OCI-LY3 (cell line): ENCODE measurements at regions not wholly inside any gene's neighbourhood (a gene's known extent, or its start where the extent isn't known, plus 50 kb on each side); places are given as distances from the start of the nearest gene placed in this dataset.

Experiments
- H2AFZ ChIP-seq: fragments of 200-600, 300-600 bp; shearing (Covaris generic); 2 replicates; pipeline ENCODE4 v1.6.0; 2014; ENCODE audit warnings: antibody characterized with exemption, low read depth, low read length
- H3K27ac ChIP-seq: fragments of 200-600, 300-600 bp; sonication (generic); 2 replicates; pipeline ENCODE4 v1.5.1; 2014; ENCODE audit warnings: mild to moderate bottlenecking, low read length, moderate library complexity, mixed read lengths
- H3K27me3 ChIP-seq: fragments of 200-600, 300-600 bp; sonication (generic); 2 replicates; pipeline ENCODE4 v1.6.1; 2014; ENCODE audit warnings: low read depth, low read length, mixed read lengths
- H3K36me3 ChIP-seq: fragments of 200-600, 300-600 bp; sonication (generic); replicated peaks from 2 replicates; pipeline ENCODE3; 2014; ENCODE audit warnings: low read depth, low read length, mixed read lengths
- H3K4me1 ChIP-seq: fragments of 300-600, 200-600 bp; sonication (generic); 2 replicates; pipeline ENCODE4 v1.6.1; 2014; ENCODE audit warnings: low read length, mixed read lengths
- H3K4me2 ChIP-seq: fragments of 200-600, 300-600 bp; sonication (generic); 2 replicates; pipeline ENCODE4 v1.6.1; 2014; ENCODE audit warnings: low read length, mixed read lengths
- H3K4me3 ChIP-seq: fragments of 300-600, 200-600 bp; sonication (generic); 2 replicates; pipeline ENCODE4 v1.5.1; 2014; ENCODE audit warnings: antibody characterized with exemption, mild to moderate bottlenecking, low read length, moderate library complexity
- H3K79me2 ChIP-seq: fragments of 300-600, 200-600 bp; shearing (Covaris generic); 2 replicates; pipeline ENCODE4 v1.6.1; 2014; ENCODE audit warnings: mild to moderate bottlenecking, low read length, mixed read lengths
- H3K9ac ChIP-seq: fragments of 300-600, 200-600 bp; shearing (Covaris generic); 2 replicates; pipeline ENCODE4 v1.6.0; 2014; ENCODE audit warnings: mild to moderate bottlenecking, low read length, moderate library complexity
- H3K9me3 ChIP-seq: fragments of 200-600, 300-600 bp; shearing (Covaris generic); 2 replicates; pipeline ENCODE4 v1.6.1; 2014; ENCODE audit warnings: low read length, mixed read lengths; ENCODE audit not compliant: insufficient read depth
- H4K20me1 ChIP-seq: fragments of 200-600, 300-600 bp; sonication (generic); 2 replicates; pipeline ENCODE4 v1.6.1; 2016; ENCODE audit warnings: low read length, mixed read lengths; ENCODE audit not compliant: insufficient read depth
- CTCF ChIP-seq: fragments of 200-600, 300-600 bp; sonication (generic); IDR thresholded peaks from 2 replicates; pipeline ENCODE4 v1.5.1; 2014; ENCODE audit warnings: antibody characterized with exemption, low read length, low read depth
- EZH2phosphoT487 ChIP-seq: fragments of 200-600 bp; shearing (Covaris generic); IDR thresholded peaks from 2 replicates; pipeline ENCODE4 v1.6.1; 2018; ENCODE audit warnings: antibody characterized with exemption, mixed run types, low read depth

GRCh38 chr3:73727854-73728253 lies 103.1 kb upstream of the PDZRN3 start:
- H3K4me3 ChIP-seq: no peak overlapping the region
- no peak overlapping the region for H3K4me2 ChIP-seq
- H4K20me1 ChIP-seq: no peaks in the 10 kb centered on the region
- H3K36me3 ChIP-seq: no peaks in the 10 kb centered on the region
- no peak overlapping the region for H3K27ac ChIP-seq
- H3K79me2 ChIP-seq: no peaks in the 10 kb centered on the region
- H3K4me1 ChIP-seq: no peaks in the 10 kb centered on the region
- no peak overlapping the region for H2AFZ ChIP-seq
- TF ChIP-seq EZH2phosphoT487: no peak
- no peak for TF ChIP-seq CTCF
- no peak overlapping the region for H3K9ac ChIP-seq
- no peaks in the 10 kb centered on the region for H3K9me3 ChIP-seq
- no peaks in the 10 kb centered on the region for H3K27me3 ChIP-seq

DNA sequence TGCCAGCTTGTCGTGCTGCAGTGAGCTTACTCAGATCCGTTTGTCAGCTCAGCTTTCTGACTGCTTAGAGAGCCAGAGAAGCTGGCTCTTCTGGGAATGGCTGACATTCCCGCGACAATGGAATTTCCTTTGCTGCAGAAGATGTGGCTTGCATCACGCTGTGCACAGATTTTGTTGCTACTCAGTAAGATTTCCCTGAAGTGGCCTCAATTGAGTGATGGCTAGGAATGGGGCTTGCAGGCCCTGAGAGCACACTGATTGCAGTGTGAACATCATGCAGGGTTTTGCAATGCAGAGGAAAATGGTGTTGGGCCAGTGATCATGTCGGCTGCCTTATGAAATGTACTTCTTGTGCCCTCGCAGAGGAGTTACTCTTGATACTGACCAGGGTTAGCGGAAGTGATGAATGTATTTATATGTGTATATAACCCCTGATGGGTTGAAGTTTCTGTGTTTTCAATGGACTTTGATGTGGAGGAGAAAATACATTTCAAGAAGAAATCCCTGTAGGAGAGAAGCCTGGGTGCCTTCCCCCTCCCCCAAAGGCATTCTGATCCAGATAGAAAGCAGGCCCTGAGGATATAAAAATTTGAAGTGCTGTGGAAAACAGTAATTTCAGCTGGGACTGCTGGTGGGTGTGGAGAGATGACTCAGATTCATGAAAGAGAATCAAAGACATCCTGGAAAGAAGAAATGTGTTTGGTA lies 102.5 kb upstream of the PDZRN3 start:
- Histone ChIP-seq H3K9ac (no peak overlapping the region), H2AFZ (no peak overlapping the region), H3K4me1 (no peaks in the 10 kb centered on the region), H3K4me2 (no peak overlapping the region), H3K4me3 (no peak overlapping the region), H3K79me2 (no peaks in the 10 kb centered on the region), H3K36me3 (no peaks in the 10 kb centered on the region), H3K27ac (no peak overlapping the region), H3K27me3 (no peaks in the 10 kb centered on the region), H4K20me1 (no peaks in the 10 kb centered on the region), H3K9me3 (no peaks in the 10 kb centered on the region)
- TF ChIP-seq EZH2phosphoT487 (no peak), CTCF (no peak)

DNA sequence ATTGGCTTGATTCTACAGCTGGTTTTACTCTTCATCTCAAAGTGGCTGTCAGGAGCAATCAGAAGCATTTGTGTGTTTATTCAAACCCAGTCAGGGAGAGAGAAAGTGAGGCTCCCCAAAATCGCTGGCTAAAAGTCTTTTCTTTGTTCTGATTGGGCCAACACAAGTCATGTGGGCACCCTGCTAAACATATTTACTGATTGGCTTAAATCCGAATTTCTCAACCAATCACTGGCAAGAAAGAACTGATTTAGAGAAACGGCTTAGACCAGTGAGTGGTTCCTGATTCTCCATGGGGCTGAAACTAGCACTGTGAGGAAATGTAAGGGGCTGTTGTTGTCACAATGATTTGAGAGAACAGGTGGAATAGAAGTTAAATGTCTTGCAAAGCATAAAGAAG lies 98.9 kb upstream of the PDZRN3 start:
- Histone ChIP-seq H3K79me2 (no peaks in the 10 kb centered on the region), H2AFZ (no peak overlapping the region), H3K4me2 (no peak overlapping the region), H3K27me3 (no peaks in the 10 kb centered on the region), H3K36me3 (no peaks in the 10 kb centered on the region), H3K9me3 (no peaks in the 10 kb centered on the region), H3K4me1 (no peaks in the 10 kb centered on the region), H4K20me1 (no peaks in the 10 kb centered on the region), H3K9ac (no peak overlapping the region), H3K27ac (no peak overlapping the region), H3K4me3 (no peak overlapping the region)
- TF ChIP-seq CTCF: no peak
- no peak for TF ChIP-seq EZH2phosphoT487

DNA sequence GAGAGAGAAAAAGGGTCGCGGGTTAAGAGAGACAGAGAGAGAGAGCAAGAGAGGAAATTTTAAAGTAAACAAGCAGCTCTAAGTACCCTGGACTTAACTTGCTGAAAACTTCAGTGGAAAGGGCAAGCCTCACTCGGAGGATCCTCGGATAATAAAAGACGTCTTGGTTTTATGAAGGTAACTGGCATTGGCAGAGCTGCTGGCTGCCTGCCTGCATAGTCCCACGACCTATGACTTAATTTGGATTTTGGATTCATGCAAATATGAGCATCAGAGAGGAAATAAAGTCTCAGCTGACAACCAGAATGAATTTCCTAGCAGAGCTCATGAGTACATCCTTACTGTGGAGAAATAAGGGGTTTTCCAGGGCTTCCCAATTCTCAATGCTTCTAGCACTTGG lies 95.1 kb upstream of the PDZRN3 start:
- no peak overlapping the region for H3K27ac ChIP-seq
- H4K20me1 ChIP-seq: no peaks in the 10 kb centered on the region
- H3K79me2 ChIP-seq: no peaks in the 10 kb centered on the region
- H3K4me1 ChIP-seq: no peaks in the 10 kb centered on the region
- TF ChIP-seq EZH2phosphoT487: no peak
- TF ChIP-seq CTCF: no peak
- no peaks in the 10 kb centered on the region for H3K36me3 ChIP-seq
- H2AFZ ChIP-seq: no peak overlapping the region
- H3K9me3 ChIP-seq: no peaks in the 10 kb centered on the region
- H3K27me3 ChIP-seq: no peaks in the 10 kb centered on the region
- H3K9ac ChIP-seq: no peak overlapping the region
- no peak overlapping the region for H3K4me3 ChIP-seq
- no peak overlapping the region for H3K4me2 ChIP-seq
